K562 (cell line): ENCODE measurements at regions not wholly inside any gene's neighbourhood (a gene's known extent, or its start where the extent isn't known, plus 50 kb on each side); places are given as distances from the start of the nearest gene placed in this dataset.

Source experiments
- CREM ChIP-seq: IDR thresholded peaks from 2 replicates; pipeline ENCODE4 v1.6.1; 2014; ENCODE audit warnings: antibody characterized with exemption, low read depth
- EP300 ChIP-seq: IDR thresholded peaks from 2 replicates; pipeline ENCODE4 v1.6.1; 2012; ENCODE audit warnings: low read length, improper control_type of control experiment
- HEY1 ChIP-seq: fragments of 250-450 bp; sonication (Bioruptor Pico); IDR thresholded peaks from 2 replicates; pipeline ENCODE4 v1.5.0; 2020; ENCODE audit warnings: mild to moderate bottlenecking, moderate library complexity, borderline replicate concordance
- MTF1 ChIP-seq: fragments of 250-450 bp; sonication (Bioruptor Pico); IDR thresholded peaks from 2 replicates; pipeline ENCODE4 v1.9.0; 2021; ENCODE audit warnings: moderate library complexity, mild to moderate bottlenecking, inconsistent platforms, borderline replicate concordance
- RAD21 ChIP-seq, 2 experiments: fragments of 250-450 bp in 1 of 2; fragments of 450-650 bp in 1 of 2; sonication (Bioruptor Pico) in 1 of 2; formaldehyde crosslinking in 1 of 2; IDR thresholded peaks in 1 of 2; conservative IDR thresholded peaks in 1 of 2; 2 replicates each; pipeline versions ENCODE4 v1.4.0 to v1.8.0; 2020 to 2022; ENCODE audit warnings: mild to moderate bottlenecking in 2 of 2, moderate library complexity in 1 of 2
- SIN3A ChIP-seq, 2 experiments: fragments of 150-350 bp in 1 of 2; IDR thresholded peaks; 2 replicates each; pipeline ENCODE4 v1.6.1; 2011 to 2016; ENCODE audit warnings: borderline replicate concordance in 2 of 2, low read depth in 2 of 2, low read length in 2 of 2, mild to moderate bottlenecking in 2 of 2, moderate library complexity in 2 of 2; ENCODE audit not compliant: control insufficient read depth in 1 of 2
- ZNF76 ChIP-seq: fragments of 250-450 bp; sonication (Bioruptor Pico); IDR thresholded peaks from 2 replicates; pipeline ENCODE4 v1.4.0; 2020; ENCODE audit warnings: mild to moderate bottlenecking, moderate library complexity, borderline replicate concordance
- TF ChIP-seq, protein P1 (sequence below): fragments of 250-450 bp; sonication (Bioruptor Pico); IDR thresholded peaks from 2 replicates; pipeline ENCODE4 v1.5.0; 2020; ENCODE audit warnings: mild to moderate bottlenecking, borderline replicate concordance
- TF ChIP-seq, protein P2 (sequence below), 3 experiments: IDR thresholded peaks in 2 of 3; conservative IDR thresholded peaks in 1 of 3; 2 replicates each; pipeline ENCODE4 v1.5.1; 2011 to 2012; ENCODE audit warnings: low read length in 3 of 3, mild to moderate bottlenecking in 3 of 3, control low read depth in 2 of 3, improper control_type of control experiment in 1 of 3, inconsistent platforms in 1 of 3, low read depth in 1 of 3, mixed read lengths in 1 of 3, moderate library complexity in 1 of 3; ENCODE audit not compliant: insufficient read depth in 2 of 3
- TF ChIP-seq, protein P3 (sequence below): fragments of 450-650 bp; IDR thresholded peaks from 2 replicates; pipeline ENCODE4 v1.6.1; 2016; ENCODE audit warnings: missing biosample characterization, missing genetic modification characterization
- TF ChIP-seq, protein P4 (sequence below): fragments of 450-650 bp; IDR thresholded peaks from 2 replicates; pipeline ENCODE4 v1.6.1; 2016; ENCODE audit warnings: low read depth, mild to moderate bottlenecking, moderate library complexity

DNA sequence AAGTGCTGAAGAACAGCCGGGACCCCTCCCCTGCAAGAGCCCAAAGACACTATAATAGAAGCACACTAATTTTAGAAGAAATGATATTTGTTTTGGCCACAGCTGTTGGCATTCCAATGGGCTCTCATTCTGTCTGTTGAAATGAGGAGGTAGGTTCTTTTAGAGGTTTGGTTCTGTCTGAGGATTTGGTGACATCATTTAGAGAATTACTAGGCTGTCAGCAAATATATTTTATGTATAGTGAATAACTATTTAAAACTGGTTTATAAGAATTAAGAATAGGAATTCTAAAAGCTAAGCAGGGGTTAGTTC lies 200.7 kb upstream of the SLC38A2 start:
- TF ChIP-seq SIN3A (IDR thresholded peaks at IDR 0.05; ENCODE audit: borderline replicate concordance in 2 of 2, control insufficient read depth in 1 of 2, low read depth in 2 of 2, low read length in 2 of 2), result no peak
- TF ChIP-seq MTF1 (CRISPR knock-in tag), result no peak
- TF ChIP-seq, protein P1, sequence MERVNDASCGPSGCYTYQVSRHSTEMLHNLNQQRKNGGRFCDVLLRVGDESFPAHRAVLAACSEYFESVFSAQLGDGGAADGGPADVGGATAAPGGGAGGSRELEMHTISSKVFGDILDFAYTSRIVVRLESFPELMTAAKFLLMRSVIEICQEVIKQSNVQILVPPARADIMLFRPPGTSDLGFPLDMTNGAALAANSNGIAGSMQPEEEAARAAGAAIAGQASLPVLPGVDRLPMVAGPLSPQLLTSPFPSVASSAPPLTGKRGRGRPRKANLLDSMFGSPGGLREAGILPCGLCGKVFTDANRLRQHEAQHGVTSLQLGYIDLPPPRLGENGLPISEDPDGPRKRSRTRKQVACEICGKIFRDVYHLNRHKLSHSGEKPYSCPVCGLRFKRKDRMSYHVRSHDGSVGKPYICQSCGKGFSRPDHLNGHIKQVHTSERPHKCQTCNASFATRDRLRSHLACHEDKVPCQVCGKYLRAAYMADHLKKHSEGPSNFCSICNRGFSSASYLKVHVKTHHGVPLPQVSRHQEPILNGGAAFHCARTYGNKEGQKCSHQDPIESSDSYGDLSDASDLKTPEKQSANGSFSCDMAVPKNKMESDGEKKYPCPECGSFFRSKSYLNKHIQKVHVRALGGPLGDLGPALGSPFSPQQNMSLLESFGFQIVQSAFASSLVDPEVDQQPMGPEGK (CRISPR knock-in tag), result no peak
- TF ChIP-seq, protein P2, sequence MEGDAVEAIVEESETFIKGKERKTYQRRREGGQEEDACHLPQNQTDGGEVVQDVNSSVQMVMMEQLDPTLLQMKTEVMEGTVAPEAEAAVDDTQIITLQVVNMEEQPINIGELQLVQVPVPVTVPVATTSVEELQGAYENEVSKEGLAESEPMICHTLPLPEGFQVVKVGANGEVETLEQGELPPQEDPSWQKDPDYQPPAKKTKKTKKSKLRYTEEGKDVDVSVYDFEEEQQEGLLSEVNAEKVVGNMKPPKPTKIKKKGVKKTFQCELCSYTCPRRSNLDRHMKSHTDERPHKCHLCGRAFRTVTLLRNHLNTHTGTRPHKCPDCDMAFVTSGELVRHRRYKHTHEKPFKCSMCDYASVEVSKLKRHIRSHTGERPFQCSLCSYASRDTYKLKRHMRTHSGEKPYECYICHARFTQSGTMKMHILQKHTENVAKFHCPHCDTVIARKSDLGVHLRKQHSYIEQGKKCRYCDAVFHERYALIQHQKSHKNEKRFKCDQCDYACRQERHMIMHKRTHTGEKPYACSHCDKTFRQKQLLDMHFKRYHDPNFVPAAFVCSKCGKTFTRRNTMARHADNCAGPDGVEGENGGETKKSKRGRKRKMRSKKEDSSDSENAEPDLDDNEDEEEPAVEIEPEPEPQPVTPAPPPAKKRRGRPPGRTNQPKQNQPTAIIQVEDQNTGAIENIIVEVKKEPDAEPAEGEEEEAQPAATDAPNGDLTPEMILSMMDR (IDR thresholded peaks at IDR 0.05 in 2 of 3, conservative IDR thresholded peaks at IDR 0.05 in 1 of 3; ENCODE audit: insufficient read depth in 2 of 3, low read depth in 1 of 3, low read length in 3 of 3), result no peak
- TF ChIP-seq, protein P3, sequence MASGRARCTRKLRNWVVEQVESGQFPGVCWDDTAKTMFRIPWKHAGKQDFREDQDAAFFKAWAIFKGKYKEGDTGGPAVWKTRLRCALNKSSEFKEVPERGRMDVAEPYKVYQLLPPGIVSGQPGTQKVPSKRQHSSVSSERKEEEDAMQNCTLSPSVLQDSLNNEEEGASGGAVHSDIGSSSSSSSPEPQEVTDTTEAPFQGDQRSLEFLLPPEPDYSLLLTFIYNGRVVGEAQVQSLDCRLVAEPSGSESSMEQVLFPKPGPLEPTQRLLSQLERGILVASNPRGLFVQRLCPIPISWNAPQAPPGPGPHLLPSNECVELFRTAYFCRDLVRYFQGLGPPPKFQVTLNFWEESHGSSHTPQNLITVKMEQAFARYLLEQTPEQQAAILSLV, result no peak
- TF ChIP-seq CREM, result no peak
- TF ChIP-seq, protein P4, sequence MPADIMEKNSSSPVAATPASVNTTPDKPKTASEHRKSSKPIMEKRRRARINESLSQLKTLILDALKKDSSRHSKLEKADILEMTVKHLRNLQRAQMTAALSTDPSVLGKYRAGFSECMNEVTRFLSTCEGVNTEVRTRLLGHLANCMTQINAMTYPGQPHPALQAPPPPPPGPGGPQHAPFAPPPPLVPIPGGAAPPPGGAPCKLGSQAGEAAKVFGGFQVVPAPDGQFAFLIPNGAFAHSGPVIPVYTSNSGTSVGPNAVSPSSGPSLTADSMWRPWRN, result no peak
- no peak for TF ChIP-seq EP300
- no peak for TF ChIP-seq RAD21 (CRISPR knock-in tag; conservative IDR thresholded peaks at IDR 0.05 in 1 of 2, IDR thresholded peaks at IDR 0.05 in 1 of 2)
- TF ChIP-seq HEY1 (CRISPR knock-in tag), result no peak
- TF ChIP-seq ZNF76, result no peak
